HS-27A (cell line): ENCODE measurements at regions not wholly inside any gene's neighbourhood (a gene's known extent, or its start where the extent isn't known, plus 50 kb on each side); places are given as distances from the start of the nearest gene placed in this dataset.
"Not testable (repeated sequence)": the region's sequence is repeated elsewhere in the genome, so short reads cannot be mapped to it uniquely, and the experiment has no call there.

Experiments
- DNase-seq: peaks from one replicate; pipeline ENCODE4 v3.0.0-alpha.2; 2012; ENCODE audit warnings: low read depth, missing footprints

- no peak for DNase-seq
Measured at GRCh38 chr1:219560856-219561255, 52.0 kb downstream of the ZC3H11B start.

- no peak for DNase-seq
Measured at GRCh38 chr1:219559899-219560298, 53.0 kb downstream of the ZC3H11B start.

GRCh38 chr1:219555806-219556205 lies 57.1 kb downstream of the ZC3H11B start:
- DNase-seq = no peak

GRCh38 chr1:219555031-219555692 lies 57.7 kb downstream of the ZC3H11B start:
- no peak for DNase-seq

GRCh38 chr1:219553934-219554502 lies 58.9 kb downstream of the ZC3H11B start:
- no peak for DNase-seq

- DNase-seq = no peak
Measured at GRCh38 chr1:219550201-219550600, 62.7 kb downstream of the ZC3H11B start.

GRCh38 chr1:219549215-219549614 lies 63.7 kb downstream of the ZC3H11B start:
- no peak for DNase-seq

GRCh38 chr1:219548386-219548785 lies 64.5 kb downstream of the ZC3H11B start:
- no peak for DNase-seq

- DNase-seq = not testable (repeated sequence)
Measured at GRCh38 chr1:219545756-219546155, 67.1 kb downstream of the ZC3H11B start.

- DNase-seq = no peak
Measured at GRCh38 chr1:219544163-219544846, 68.6 kb downstream of the ZC3H11B start.

GRCh38 chr1:219542828-219543518 lies 69.9 kb downstream of the ZC3H11B start:
- no peak for DNase-seq

- DNase-seq = no peak
Measured at GRCh38 chr1:219541946-219542345, 71.0 kb downstream of the ZC3H11B start.

GRCh38 chr1:219539645-219540254 lies 73.2 kb downstream of the ZC3H11B start:
- DNase-seq = no peak

- DNase-seq = no peak
Measured at GRCh38 chr1:219538886-219539285, 74.0 kb downstream of the ZC3H11B start.

GRCh38 chr1:219537223-219537631 lies 75.7 kb downstream of the ZC3H11B start:
- no peak for DNase-seq

- DNase-seq = no peak
Measured at GRCh38 chr1:219536038-219536437, 76.9 kb downstream of the ZC3H11B start.

- DNase-seq = no peak
Measured at GRCh38 chr1:219534991-219535390, 77.9 kb downstream of the ZC3H11B start.

- no peak for DNase-seq
Measured at GRCh38 chr1:219533280-219533679, 79.6 kb downstream of the ZC3H11B start.

GRCh38 chr1:219529116-219529515 lies 83.8 kb downstream of the ZC3H11B start:
- DNase-seq = no peak

- no peak for DNase-seq
Measured at GRCh38 chr1:219528633-219529032, 84.3 kb downstream of the ZC3H11B start.

- DNase-seq = no peak
Measured at GRCh38 chr1:219527994-219528393, 84.9 kb downstream of the ZC3H11B start.

GRCh38 chr1:219526074-219526473 lies 86.8 kb downstream of the ZC3H11B start:
- no peak for DNase-seq
